Neural progenitor cell (in vitro differentiated cells): ENCODE measurements at regions not wholly inside any gene's neighbourhood (a gene's known extent, or its start where the extent isn't known, plus 50 kb on each side); places are given as distances from the start of the nearest gene placed in this dataset.

Experiments used
- DNase-seq: peaks from one replicate; pipeline ENCODE4 v3.0.0-alpha.2; 2016; ENCODE audit warnings: low spot score
- H2AFZ ChIP-seq: fragments of 200-600 bp; sonication (generic); replicated peaks from 2 replicates; pipeline ENCODE4 v1.6.1; 2016; ENCODE audit warnings: antibody characterized with exemption
- H3F3A ChIP-seq: fragments of 200-600 bp; sonication (generic); 2 replicates; pipeline ENCODE4 v1.6.1; 2016; ENCODE audit warnings: antibody characterized with exemption, low read depth
- H3K27ac ChIP-seq: fragments of 200-600 bp; sonication (generic); 2 replicates; pipeline ENCODE4 v1.5.1; 2016; ENCODE audit warnings: mild to moderate bottlenecking
- H3K27me3 ChIP-seq: fragments of 200-600 bp; sonication (generic); 2 replicates; pipeline ENCODE4 v1.6.1; 2016; ENCODE audit warnings: mild to moderate bottlenecking, moderate library complexity
- H3K36me3 ChIP-seq: fragments of 200-600 bp; sonication (generic); 2 replicates; pipeline ENCODE4 v1.5.1; 2016
- H3K4me1 ChIP-seq: fragments of 200-600 bp; sonication (generic); 2 replicates; pipeline ENCODE4 v1.6.1; 2016; ENCODE audit warnings: mixed run types
- H3K4me2 ChIP-seq: fragments of 200-600 bp; sonication (generic); 2 replicates; pipeline ENCODE4 v1.6.1; 2016
- H3K4me3 ChIP-seq: fragments of 200-600 bp; sonication (generic); 2 replicates; pipeline ENCODE4 v1.5.1; 2016
- H3K79me2 ChIP-seq: fragments of 200-600 bp; sonication (generic); 2 replicates; pipeline ENCODE4 v1.6.1; 2016; ENCODE audit warnings: low read depth
- H3K9ac ChIP-seq: fragments of 200-600 bp; sonication (generic); 2 replicates; pipeline ENCODE4 v1.6.1; 2016
- H3K9me3 ChIP-seq: fragments of 200-600 bp; sonication (generic); 2 replicates; pipeline ENCODE4 v1.5.1; 2016; ENCODE audit warnings: low read depth
- H4K20me1 ChIP-seq: fragments of 200-600 bp; sonication (generic); 2 replicates; pipeline ENCODE4 v1.6.1; 2016; ENCODE audit warnings: low read depth
- H3K27ac Mint-ChIP-seq: 3 replicates; pipeline ENCODE4 v1.8.0; 2021; ENCODE audit warnings: mixed read lengths
- H3K27me3 Mint-ChIP-seq: 2 replicates; pipeline ENCODE4 v1.8.0; 2022; ENCODE audit warnings: low read depth, mild to moderate bottlenecking, inconsistent platforms, moderate library complexity, mixed read lengths; ENCODE audit not compliant: insufficient read depth
- H3K36me3 Mint-ChIP-seq: 3 replicates; pipeline ENCODE4 v1.8.0; 2021; ENCODE audit warnings: mixed read lengths
- H3K4me1 Mint-ChIP-seq: 3 replicates; pipeline ENCODE4 v1.8.0; 2021; ENCODE audit warnings: mixed read lengths
- H3K4me3 Mint-ChIP-seq: 3 replicates; pipeline ENCODE4 v1.8.0; 2021; ENCODE audit warnings: mild to moderate bottlenecking, moderate library complexity, mixed read lengths
- H3K9me3 Mint-ChIP-seq: 3 replicates; pipeline ENCODE4 v1.8.0; 2020; ENCODE audit warnings: mixed read lengths
- CTCF ChIP-seq: fragments of 200-600 bp; sonication (generic); IDR thresholded peaks from 2 replicates; pipeline ENCODE4 v1.5.1; 2017; ENCODE audit warnings: antibody characterized with exemption, mild to moderate bottlenecking
- EZH2 ChIP-seq: fragments of 200-600 bp; sonication (generic); IDR thresholded peaks from 2 replicates; pipeline ENCODE4 v1.6.1; 2017; ENCODE audit warnings: antibody characterized with exemption, mild to moderate bottlenecking, moderate library complexity
- EZH2phosphoT487 ChIP-seq: fragments of 200-600 bp; sonication (generic); IDR thresholded peaks from 2 replicates; pipeline ENCODE4 v1.6.1; 2017; ENCODE audit warnings: antibody characterized with exemption

- Histone ChIP-seq H3F3A (no peaks in the 10 kb centered on the region), H3K9ac (no peak overlapping the region), H3K4me3 (no peak overlapping the region), H3K36me3 (no peaks in the 10 kb centered on the region), H2AFZ (no peak overlapping the region), H3K4me1 (no peaks in the 10 kb centered on the region), H3K27me3 (no peaks in the 10 kb centered on the region), H3K4me2 (no peak overlapping the region), H3K79me2 (no peaks in the 10 kb centered on the region), H3K27ac (no peak overlapping the region), H4K20me1 (no peaks in the 10 kb centered on the region), H3K9me3 (no peaks in the 10 kb centered on the region)
- Mint-ChIP-seq H3K27ac (no peak overlapping the region), H3K9me3 (no peaks in the 10 kb centered on the region), H3K27me3 (no peaks in the 10 kb centered on the region), H3K36me3 (no peaks in the 10 kb centered on the region), H3K4me3 (no peak overlapping the region), H3K4me1 (no peaks in the 10 kb centered on the region)
- DNase-seq = no peak
- no peak for TF ChIP-seq EZH2
- no peak for TF ChIP-seq CTCF
- TF ChIP-seq EZH2phosphoT487 = no peak
Measured at GRCh38 chr3:145936971-145937370, 224.0 kb downstream of the PLOD2 start.

GRCh38 chr3:145939431-145939830 lies 221.6 kb downstream of the PLOD2 start:
- TF ChIP-seq CTCF = no peak
- no peak for TF ChIP-seq EZH2
- no peak for TF ChIP-seq EZH2phosphoT487
- H3K27ac Mint-ChIP-seq = no peak overlapping the region
- no peaks in the 10 kb centered on the region for H3K36me3 ChIP-seq
- H3K4me1 Mint-ChIP-seq = no peaks in the 10 kb centered on the region
- H3K27me3 Mint-ChIP-seq = no peaks in the 10 kb centered on the region
- H3K9me3 Mint-ChIP-seq = no peaks in the 10 kb centered on the region
- H3K79me2 ChIP-seq = no peaks in the 10 kb centered on the region
- H3K27ac ChIP-seq = no peak overlapping the region
- no peak for DNase-seq
- no peaks in the 10 kb centered on the region for H3K36me3 Mint-ChIP-seq
- no peak overlapping the region for H3K9ac ChIP-seq
- H4K20me1 ChIP-seq = no peaks in the 10 kb centered on the region
- H3K4me2 ChIP-seq = no peak overlapping the region
- no peaks in the 10 kb centered on the region for H3K4me1 ChIP-seq
- H3K27me3 ChIP-seq = no peaks in the 10 kb centered on the region
- no peak overlapping the region for H3K4me3 ChIP-seq
- no peaks in the 10 kb centered on the region for H3F3A ChIP-seq
- no peak overlapping the region for H3K4me3 Mint-ChIP-seq
- no peaks in the 10 kb centered on the region for H3K9me3 ChIP-seq
- peak overlapping the region; percentile 26 for H2AFZ ChIP-seq

- Histone ChIP-seq H2AFZ (no peak overlapping the region), H3K9ac (no peak overlapping the region), H3K79me2 (no peaks in the 10 kb centered on the region), H3K27ac (no peak overlapping the region), H3K4me3 (no peak overlapping the region), H3K36me3 (no peaks in the 10 kb centered on the region), H3F3A (no peaks in the 10 kb centered on the region), H4K20me1 (no peaks in the 10 kb centered on the region), H3K27me3 (no peaks in the 10 kb centered on the region), H3K4me2 (no peak overlapping the region), H3K9me3 (no peaks in the 10 kb centered on the region), H3K4me1 (no peaks in the 10 kb centered on the region)
- Mint-ChIP-seq H3K9me3 (no peaks in the 10 kb centered on the region), H3K4me1 (peaks cover 2% of the 10 kb centered on the region), H3K4me3 (no peak overlapping the region), H3K36me3 (no peaks in the 10 kb centered on the region), H3K27me3 (no peaks in the 10 kb centered on the region), H3K27ac (no peak overlapping the region)
- DNase-seq = no peak
- TF ChIP-seq EZH2phosphoT487 = no peak
- no peak for TF ChIP-seq EZH2
Measured at GRCh38 chr3:145942052-145942451, 218.9 kb downstream of the PLOD2 start.

GRCh38 chr3:145943952-145944351 lies 217.0 kb downstream of the PLOD2 start:
- no peak for DNase-seq
- H3K4me2 ChIP-seq = no peak overlapping the region
- no peaks in the 10 kb centered on the region for H3F3A ChIP-seq
- TF ChIP-seq EZH2phosphoT487 (no peak), EZH2 (no peak), CTCF (no peak)
- H3K4me3 ChIP-seq = no peak overlapping the region
- no peaks in the 10 kb centered on the region for H4K20me1 ChIP-seq
- H3K36me3 Mint-ChIP-seq = no peaks in the 10 kb centered on the region
- no peaks in the 10 kb centered on the region for H3K9me3 ChIP-seq
- no peak overlapping the region for H3K27ac Mint-ChIP-seq
- no peak overlapping the region for H2AFZ ChIP-seq
- no peak overlapping the region for H3K9ac ChIP-seq
- no peaks in the 10 kb centered on the region for H3K9me3 Mint-ChIP-seq
- no peak overlapping the region for H3K27ac ChIP-seq
- peaks cover 2% of the 10 kb centered on the region for H3K4me1 Mint-ChIP-seq
- H3K79me2 ChIP-seq = no peaks in the 10 kb centered on the region
- H3K27me3 Mint-ChIP-seq = no peaks in the 10 kb centered on the region
- H3K27me3 ChIP-seq = no peaks in the 10 kb centered on the region
- H3K4me1 ChIP-seq = no peaks in the 10 kb centered on the region
- no peaks in the 10 kb centered on the region for H3K36me3 ChIP-seq
- no peak overlapping the region for H3K4me3 Mint-ChIP-seq
